ENCODE measurements at regions not wholly inside any gene's neighbourhood (a gene's known extent, or its start where the extent isn't known, plus 50 kb on each side); places are given as distances from the start of the nearest gene placed in this dataset.
A peak's percentile ranks its signal among the peaks of the same experiment; 100 is the strongest.

- Histone ChIP-seq H3K27ac (ENCODE audit: low read depth in 2 of 2, low read length in 1 of 2) (no peak overlapping the region; a peak in 1 of 4 replicates), H3K9me2 (no peaks in the 10 kb centered on the region), H2AFZ (ENCODE audit: low read depth) (no peak overlapping the region), H3F3A (replicated peaks; ENCODE audit: insufficient read depth) (no peaks in the 10 kb centered on the region), H3K27me3 (ENCODE audit: insufficient read depth) (no peaks in the 10 kb centered on the region), H3K79me2 (ENCODE audit: insufficient read depth) (no peaks in the 10 kb centered on the region), H3K4me2 (no peak overlapping the region), H3K9me3 (no peaks in the 10 kb centered on the region), H3K9ac (no peak overlapping the region), H3K4me1 (ENCODE audit: control insufficient read depth in 1 of 2, insufficient read depth in 2 of 2, low read depth in 1 of 2, low read length in 1 of 2) (peaks cover 0 to 2% of the 10 kb centered on the region in 2 experiments; a peak in 1 of 4 replicates), H3K36me3 (replicated peaks in 1 of 2; ENCODE audit: control insufficient read depth in 1 of 2, insufficient read depth in 2 of 2, low read length in 1 of 2) (no peaks in the 10 kb centered on the region), H4K20me1 (ENCODE audit: insufficient read depth) (no peaks in the 10 kb centered on the region), H3K4me3 (ENCODE audit: low read depth in 2 of 2, low read length in 1 of 2) (no peak overlapping the region)
- WGBS (ENCODE audit: low lambda C conversion rate): 71% methylated on average over 3 of the region's 3 CpGs
- no peak for DNase-seq
- ChIA-PET CTCF (no interaction called here), POLR2A (no interaction called here)
- TF ChIP-seq FOXJ3 (CRISPR knock-in tag; IDR thresholded peaks at IDR 0.05): no peak
- no peak for TF ChIP-seq FOXM1 (IDR thresholded peaks at IDR 0.05; ENCODE audit: low read depth)
- TF ChIP-seq GATA2 (CRISPR knock-in tag; IDR thresholded peaks at IDR 0.05): 0 out of 2 replicates have a peak, but pooled peaks have one; percentile 27
Observed at GRCh38 chr12:88756153-88756552, 175.9 kb upstream of the KITLG start.

DNA sequence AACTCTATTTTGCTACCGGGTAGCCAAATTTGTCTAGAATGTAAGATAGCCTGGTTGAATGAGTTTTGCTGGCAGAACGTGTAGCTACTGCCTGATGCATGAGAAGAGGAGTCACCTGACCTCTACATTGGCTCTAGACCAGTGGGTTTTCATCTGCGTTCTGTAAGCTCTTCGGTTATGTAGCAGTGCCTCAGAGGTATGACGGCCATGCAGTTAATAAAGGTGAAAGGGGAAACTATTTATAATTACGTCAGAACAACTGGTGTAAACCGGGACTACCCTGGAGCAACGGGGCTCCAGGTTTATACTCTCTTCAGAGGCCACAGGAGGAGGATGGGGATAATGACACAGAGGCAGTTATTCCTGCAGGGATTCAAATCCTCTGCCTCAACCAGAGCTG is 173.4 kb upstream of the KITLG start:
- DNase-seq: no peak
- H3K4me2 ChIP-seq: no peak overlapping the region
- TF ChIP-seq FOSL2 (IDR thresholded peaks at IDR 0.05; ENCODE audit: borderline replicate concordance, low read depth) (no peak), EP300 (IDR thresholded peaks at IDR 0.05; ENCODE audit: borderline replicate concordance in 1 of 2, low read depth in 1 of 2, low read length in 1 of 2) (no peak), REST (IDR thresholded peaks at IDR 0.05; ENCODE audit: low read depth, low read length) (no peak)
- H3F3A ChIP-seq (replicated peaks; ENCODE audit: insufficient read depth): no peaks in the 10 kb centered on the region
- no peaks in the 10 kb centered on the region for H4K20me1 ChIP-seq (ENCODE audit: insufficient read depth)
- H2AFZ ChIP-seq (ENCODE audit: low read depth): peak overlapping the region; percentile 33; the same call in 1 of the 2 replicates
- H3K27ac ChIP-seq (ENCODE audit: low read depth in 2 of 2, low read length in 1 of 2): no peak overlapping the region
- ChIA-PET CTCF (no interaction called here), POLR2A (no interaction called here)
- H3K9me3 ChIP-seq: no peaks in the 10 kb centered on the region
- WGBS (ENCODE audit: low lambda C conversion rate): 80% methylated on average over 8 of the region's 8 CpGs
- H3K9ac ChIP-seq: no peak overlapping the region
- H3K79me2 ChIP-seq (ENCODE audit: insufficient read depth): no peaks in the 10 kb centered on the region
- peaks cover 0 to 2% of the 10 kb centered on the region in 2 experiments; a peak in 1 of 4 replicates for H3K4me1 ChIP-seq (ENCODE audit: control insufficient read depth in 1 of 2, insufficient read depth in 2 of 2, low read depth in 1 of 2, low read length in 1 of 2)
- no peaks in the 10 kb centered on the region for H3K36me3 ChIP-seq (replicated peaks in 1 of 2; ENCODE audit: control insufficient read depth in 1 of 2, insufficient read depth in 2 of 2, low read length in 1 of 2)
- no peaks in the 10 kb centered on the region for H3K27me3 ChIP-seq (ENCODE audit: insufficient read depth)
- H3K9me2 ChIP-seq: no peaks in the 10 kb centered on the region
- H3K4me3 ChIP-seq (ENCODE audit: low read depth in 2 of 2, low read length in 1 of 2): no peak overlapping the region

DNA sequence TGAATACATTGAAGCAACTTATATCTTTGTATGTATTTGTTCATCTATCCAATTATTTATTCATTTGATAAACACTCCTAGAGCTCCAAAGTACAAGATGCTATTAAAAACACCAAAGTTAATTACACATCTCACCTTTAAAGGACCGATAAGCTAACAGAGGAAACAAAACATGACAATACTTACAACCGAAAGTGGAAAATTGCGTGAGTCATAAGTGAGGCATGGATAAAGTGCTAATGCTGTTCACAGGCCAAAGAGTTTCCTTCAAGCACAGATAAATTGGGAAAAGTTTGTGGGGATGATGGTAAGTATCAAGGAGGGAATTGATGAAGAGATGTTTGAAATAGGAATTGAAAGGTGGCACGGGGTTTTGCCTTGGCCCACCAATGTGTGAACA is 172.8 kb upstream of the KITLG start:
- H3K27ac ChIP-seq (ENCODE audit: low read depth in 2 of 2, low read length in 1 of 2): no peak overlapping the region
- H3K36me3 ChIP-seq (replicated peaks in 1 of 2; ENCODE audit: control insufficient read depth in 1 of 2, insufficient read depth in 2 of 2, low read length in 1 of 2): no peaks in the 10 kb centered on the region
- H2AFZ ChIP-seq (ENCODE audit: low read depth): no peak overlapping the region
- no peak for DNase-seq
- no peaks in the 10 kb centered on the region for H3K9me3 ChIP-seq
- H3K79me2 ChIP-seq (ENCODE audit: insufficient read depth): no peaks in the 10 kb centered on the region
- no peaks in the 10 kb centered on the region for H4K20me1 ChIP-seq (ENCODE audit: insufficient read depth)
- H3K27me3 ChIP-seq (ENCODE audit: insufficient read depth): no peaks in the 10 kb centered on the region
- peaks cover 0 to 2% of the 10 kb centered on the region in 2 experiments; a peak in 1 of 4 replicates for H3K4me1 ChIP-seq (ENCODE audit: control insufficient read depth in 1 of 2, insufficient read depth in 2 of 2, low read depth in 1 of 2, low read length in 1 of 2)
- no peaks in the 10 kb centered on the region for H3F3A ChIP-seq (replicated peaks; ENCODE audit: insufficient read depth)
- 89% methylated on average over 4 of the region's 4 CpGs for WGBS (ENCODE audit: low lambda C conversion rate)
- H3K4me2 ChIP-seq: no peak overlapping the region
- TF ChIP-seq MEF2A (IDR thresholded peaks at IDR 0.05; ENCODE audit: borderline replicate concordance, low read depth): no peak
- TF ChIP-seq NFIC (IDR thresholded peaks at IDR 0.05; ENCODE audit: borderline replicate concordance): no peak
- TF ChIP-seq MXI1 (IDR thresholded peaks at IDR 0.05; ENCODE audit: low read depth, low read length): no peak
- no peak for TF ChIP-seq TAF1 (IDR thresholded peaks at IDR 0.05; ENCODE audit: borderline replicate concordance, low read depth, low read length)
- no peak for TF ChIP-seq RAD21 (IDR thresholded peaks at IDR 0.05; ENCODE audit: low read length)
- no peak for TF ChIP-seq RXRA (IDR thresholded peaks at IDR 0.05; ENCODE audit: borderline replicate concordance, low read depth)
- no peak for TF ChIP-seq GABPA (IDR thresholded peaks at IDR 0.05; ENCODE audit: low read depth)
- TF ChIP-seq, protein P1, sequence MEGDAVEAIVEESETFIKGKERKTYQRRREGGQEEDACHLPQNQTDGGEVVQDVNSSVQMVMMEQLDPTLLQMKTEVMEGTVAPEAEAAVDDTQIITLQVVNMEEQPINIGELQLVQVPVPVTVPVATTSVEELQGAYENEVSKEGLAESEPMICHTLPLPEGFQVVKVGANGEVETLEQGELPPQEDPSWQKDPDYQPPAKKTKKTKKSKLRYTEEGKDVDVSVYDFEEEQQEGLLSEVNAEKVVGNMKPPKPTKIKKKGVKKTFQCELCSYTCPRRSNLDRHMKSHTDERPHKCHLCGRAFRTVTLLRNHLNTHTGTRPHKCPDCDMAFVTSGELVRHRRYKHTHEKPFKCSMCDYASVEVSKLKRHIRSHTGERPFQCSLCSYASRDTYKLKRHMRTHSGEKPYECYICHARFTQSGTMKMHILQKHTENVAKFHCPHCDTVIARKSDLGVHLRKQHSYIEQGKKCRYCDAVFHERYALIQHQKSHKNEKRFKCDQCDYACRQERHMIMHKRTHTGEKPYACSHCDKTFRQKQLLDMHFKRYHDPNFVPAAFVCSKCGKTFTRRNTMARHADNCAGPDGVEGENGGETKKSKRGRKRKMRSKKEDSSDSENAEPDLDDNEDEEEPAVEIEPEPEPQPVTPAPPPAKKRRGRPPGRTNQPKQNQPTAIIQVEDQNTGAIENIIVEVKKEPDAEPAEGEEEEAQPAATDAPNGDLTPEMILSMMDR (IDR thresholded peaks at IDR 0.05): no peak
- no peak for TF ChIP-seq TCF12 (IDR thresholded peaks at IDR 0.05)
- no peak for TF ChIP-seq NRF1 (IDR thresholded peaks at IDR 0.05; ENCODE audit: low read depth, low read length)
- no peak overlapping the region for H3K4me3 ChIP-seq (ENCODE audit: low read depth in 2 of 2, low read length in 1 of 2)
- H3K9me2 ChIP-seq: no peaks in the 10 kb centered on the region
- ChIA-PET CTCF (no interaction called here), POLR2A (no interaction called here)
- no peak overlapping the region for H3K9ac ChIP-seq
